ENCODE measurements at regions not wholly inside any gene's neighbourhood (a gene's known extent, or its start where the extent isn't known, plus 50 kb on each side); places are given as distances from the start of the nearest gene placed in this dataset.

DNA sequence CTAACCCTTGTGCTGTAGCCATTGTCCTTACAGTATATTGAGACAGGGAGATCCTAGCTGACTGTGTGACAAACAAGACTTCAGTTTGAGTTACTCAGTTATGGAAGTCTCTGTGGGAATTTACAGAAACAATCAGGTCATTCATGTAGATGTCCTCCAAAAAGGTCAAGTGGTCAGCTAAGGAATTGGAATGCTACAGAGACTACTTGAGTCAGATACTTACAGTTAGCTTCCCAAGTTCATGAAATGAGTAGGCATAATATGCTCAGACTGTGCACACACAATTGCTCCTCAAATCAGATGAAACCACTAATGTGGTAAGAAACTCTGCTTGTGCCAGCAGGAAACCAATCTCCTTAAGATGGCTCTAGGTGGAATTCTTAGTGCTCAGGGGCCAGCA lies 985.7 kb downstream of the NSUN3 start:
- Mint-ChIP-seq H3K36me3 (ENCODE audit: low read depth, unreplicated experiment) (no peaks in the 10 kb centered on the region), H3K4me1 (ENCODE audit: low read depth, unreplicated experiment) (peaks cover 9% of the 10 kb centered on the region), H3K27me3 (ENCODE audit: low read depth, unreplicated experiment) (no peaks in the 10 kb centered on the region), H3K27ac (ENCODE audit: unreplicated experiment) (no peak overlapping the region), H3K4me3 (ENCODE audit: unreplicated experiment) (no peak overlapping the region), H3K9me3 (ENCODE audit: unreplicated experiment) (no peaks in the 10 kb centered on the region)
- Histone ChIP-seq H3K9me3 (ENCODE audit: insufficient read depth, low read depth, low read length) (no peaks in the 10 kb centered on the region), H4K20me1 (ENCODE audit: insufficient read depth, low read length) (no peaks in the 10 kb centered on the region), H3K27me3 (ENCODE audit: insufficient read depth, low read length) (no peaks in the 10 kb centered on the region), H3K4me2 (ENCODE audit: low read length) (no peak overlapping the region), H3K27ac (ENCODE audit: low read depth, low read length) (no peak overlapping the region), H3K36me3 (ENCODE audit: insufficient read depth, low read length) (no peaks in the 10 kb centered on the region), H3K4me3 (ENCODE audit: insufficient read depth, low read depth, low read length) (no peak overlapping the region), H3K79me2 (ENCODE audit: insufficient read depth, low read length) (no peaks in the 10 kb centered on the region), H3K4me1 (ENCODE audit: insufficient read depth, low read length) (no peaks in the 10 kb centered on the region), H2AFZ (ENCODE audit: low read depth, low read length) (no peak overlapping the region), H3K9ac (ENCODE audit: low read length) (no peak overlapping the region)
- TF ChIP-seq, protein P1, sequence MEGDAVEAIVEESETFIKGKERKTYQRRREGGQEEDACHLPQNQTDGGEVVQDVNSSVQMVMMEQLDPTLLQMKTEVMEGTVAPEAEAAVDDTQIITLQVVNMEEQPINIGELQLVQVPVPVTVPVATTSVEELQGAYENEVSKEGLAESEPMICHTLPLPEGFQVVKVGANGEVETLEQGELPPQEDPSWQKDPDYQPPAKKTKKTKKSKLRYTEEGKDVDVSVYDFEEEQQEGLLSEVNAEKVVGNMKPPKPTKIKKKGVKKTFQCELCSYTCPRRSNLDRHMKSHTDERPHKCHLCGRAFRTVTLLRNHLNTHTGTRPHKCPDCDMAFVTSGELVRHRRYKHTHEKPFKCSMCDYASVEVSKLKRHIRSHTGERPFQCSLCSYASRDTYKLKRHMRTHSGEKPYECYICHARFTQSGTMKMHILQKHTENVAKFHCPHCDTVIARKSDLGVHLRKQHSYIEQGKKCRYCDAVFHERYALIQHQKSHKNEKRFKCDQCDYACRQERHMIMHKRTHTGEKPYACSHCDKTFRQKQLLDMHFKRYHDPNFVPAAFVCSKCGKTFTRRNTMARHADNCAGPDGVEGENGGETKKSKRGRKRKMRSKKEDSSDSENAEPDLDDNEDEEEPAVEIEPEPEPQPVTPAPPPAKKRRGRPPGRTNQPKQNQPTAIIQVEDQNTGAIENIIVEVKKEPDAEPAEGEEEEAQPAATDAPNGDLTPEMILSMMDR (IDR thresholded peaks at IDR 0.05; ENCODE audit: insufficient read depth, low read depth, low read length) = no peak
- no peak for TF ChIP-seq EZH2 (IDR thresholded peaks at IDR 0.05; ENCODE audit: insufficient read depth, low read length)
- DNase-seq (ENCODE audit: low read depth) (peak; percentile 43), FAIRE-seq (no peak)

DNA sequence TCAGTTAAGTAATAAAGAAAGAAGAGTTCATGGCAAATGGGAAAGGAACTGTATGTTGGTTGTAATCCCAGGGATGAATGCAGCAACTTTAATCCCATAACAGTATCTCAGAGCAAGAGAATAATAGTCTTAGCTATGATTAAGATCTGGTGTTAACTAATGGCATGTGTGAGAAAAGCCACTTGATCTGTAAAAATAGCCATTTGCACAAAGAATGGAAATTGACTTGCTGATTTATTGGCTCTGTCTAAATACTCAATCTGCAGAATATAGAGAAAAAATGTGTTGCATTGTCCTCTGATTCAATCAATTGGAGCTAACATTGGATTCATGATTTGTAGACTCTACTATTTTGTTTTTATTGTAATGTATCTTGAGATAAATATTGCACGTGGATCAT lies 987.0 kb downstream of the NSUN3 start:
- Histone ChIP-seq H3K9me3 (ENCODE audit: insufficient read depth, low read depth, low read length) (no peaks in the 10 kb centered on the region), H2AFZ (ENCODE audit: low read depth, low read length) (no peak overlapping the region), H3K27me3 (ENCODE audit: insufficient read depth, low read length) (no peaks in the 10 kb centered on the region), H4K20me1 (ENCODE audit: insufficient read depth, low read length) (no peaks in the 10 kb centered on the region), H3K4me2 (ENCODE audit: low read length) (no peak overlapping the region), H3K4me3 (ENCODE audit: insufficient read depth, low read depth, low read length) (no peak overlapping the region), H3K27ac (ENCODE audit: low read depth, low read length) (no peak overlapping the region), H3K4me1 (ENCODE audit: insufficient read depth, low read length) (no peaks in the 10 kb centered on the region), H3K36me3 (ENCODE audit: insufficient read depth, low read length) (no peaks in the 10 kb centered on the region), H3K9ac (ENCODE audit: low read length) (no peak overlapping the region), H3K79me2 (ENCODE audit: insufficient read depth, low read length) (no peaks in the 10 kb centered on the region)
- TF ChIP-seq EZH2 (IDR thresholded peaks at IDR 0.05; ENCODE audit: insufficient read depth, low read length) = no peak
- TF ChIP-seq, protein P1 (IDR thresholded peaks at IDR 0.05; ENCODE audit: insufficient read depth, low read depth, low read length) = no peak
- H3K27me3 Mint-ChIP-seq (ENCODE audit: low read depth, unreplicated experiment) = no peaks in the 10 kb centered on the region
- no peak overlapping the region for H3K27ac Mint-ChIP-seq (ENCODE audit: unreplicated experiment)
- DNase-seq (ENCODE audit: low read depth) (no peak), FAIRE-seq (no peak)
- H3K4me1 Mint-ChIP-seq (ENCODE audit: low read depth, unreplicated experiment) = peaks cover 9% of the 10 kb centered on the region
- H3K9me3 Mint-ChIP-seq (ENCODE audit: unreplicated experiment) = no peaks in the 10 kb centered on the region
- no peaks in the 10 kb centered on the region for H3K36me3 Mint-ChIP-seq (ENCODE audit: low read depth, unreplicated experiment)
- H3K4me3 Mint-ChIP-seq (ENCODE audit: unreplicated experiment) = no peak overlapping the region

DNA sequence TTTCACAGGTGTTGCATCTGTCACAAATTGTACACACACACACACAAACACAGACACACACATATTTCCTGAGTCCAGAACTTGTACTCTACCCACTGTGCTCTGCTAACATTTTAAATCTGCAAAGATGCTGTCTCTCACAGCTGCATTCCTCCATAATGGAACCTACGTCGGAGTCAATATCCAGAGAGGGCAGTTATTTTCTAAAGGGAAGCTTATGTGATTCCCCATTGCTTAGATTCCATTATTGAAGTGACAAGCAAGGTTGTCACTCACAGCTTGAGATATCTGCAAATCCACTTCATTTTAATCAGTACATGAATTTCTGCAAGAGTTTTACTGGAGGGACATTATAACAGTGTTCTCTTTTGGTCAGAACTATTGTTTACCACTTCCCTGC lies 992.4 kb downstream of the NSUN3 start:
- FAIRE-seq = no peak
- H3K36me3 ChIP-seq (ENCODE audit: insufficient read depth, low read length) = no peaks in the 10 kb centered on the region
- H3K9me3 Mint-ChIP-seq (ENCODE audit: unreplicated experiment) = no peaks in the 10 kb centered on the region
- no peak overlapping the region for H2AFZ ChIP-seq (ENCODE audit: low read depth, low read length)
- H3K79me2 ChIP-seq (ENCODE audit: insufficient read depth, low read length) = no peaks in the 10 kb centered on the region
- H3K36me3 Mint-ChIP-seq (ENCODE audit: low read depth, unreplicated experiment) = no peaks in the 10 kb centered on the region
- DNase-seq (ENCODE audit: low read depth) = no peak
- no peaks in the 10 kb centered on the region for H3K4me1 ChIP-seq (ENCODE audit: insufficient read depth, low read length)
- H4K20me1 ChIP-seq (ENCODE audit: insufficient read depth, low read length) = no peaks in the 10 kb centered on the region
- H3K27me3 ChIP-seq (ENCODE audit: insufficient read depth, low read length) = no peaks in the 10 kb centered on the region
- H3K27me3 Mint-ChIP-seq (ENCODE audit: low read depth, unreplicated experiment) = no peaks in the 10 kb centered on the region
- H3K27ac Mint-ChIP-seq (ENCODE audit: unreplicated experiment) = no peak overlapping the region
- no peaks in the 10 kb centered on the region for H3K4me1 Mint-ChIP-seq (ENCODE audit: low read depth, unreplicated experiment)
- no peak overlapping the region for H3K27ac ChIP-seq (ENCODE audit: low read depth, low read length)
- no peak overlapping the region for H3K4me3 Mint-ChIP-seq (ENCODE audit: unreplicated experiment)
- no peak overlapping the region for H3K4me2 ChIP-seq (ENCODE audit: low read length)
- H3K4me3 ChIP-seq (ENCODE audit: insufficient read depth, low read depth, low read length) = no peak overlapping the region
- H3K9me3 ChIP-seq (ENCODE audit: insufficient read depth, low read depth, low read length) = no peaks in the 10 kb centered on the region
- TF ChIP-seq, protein P1 (IDR thresholded peaks at IDR 0.05; ENCODE audit: insufficient read depth, low read depth, low read length) = no peak
- no peak for TF ChIP-seq EZH2 (IDR thresholded peaks at IDR 0.05; ENCODE audit: insufficient read depth, low read length)
- no peak overlapping the region for H3K9ac ChIP-seq (ENCODE audit: low read length)

Measured in astrocyte (in vitro differentiated cells and primary cell).